ENCODE measurements at regions not wholly inside any gene's neighbourhood (a gene's known extent, or its start where the extent isn't known, plus 50 kb on each side); places are given as distances from the start of the nearest gene placed in this dataset.

GRCh38 chr19:16016226-16017137 lies 59.8 kb upstream of the TPM4 start:
- no peaks in the 10 kb centered on the region for H3K36me3 ChIP-seq (ENCODE audit: control insufficient read depth, low read depth, low read length)
- H3K4me1 ChIP-seq (ENCODE audit: control insufficient read depth, low read depth, low read length): no peaks in the 10 kb centered on the region
- no peak overlapping the region for H3K9ac ChIP-seq (ENCODE audit: low read length)
- H3K9me3 ChIP-seq (ENCODE audit: control insufficient read depth, low read depth, low read length): peaks cover 49% of the 10 kb centered on the region
- no peak overlapping the region for H3K27ac ChIP-seq (ENCODE audit: low read length)
- no peak overlapping the region for H3K4me3 ChIP-seq (ENCODE audit: low read length)
- H3K27me3 ChIP-seq (ENCODE audit: control insufficient read depth, insufficient read depth, low read length): no peaks in the 10 kb centered on the region

- no peaks in the 10 kb centered on the region for H3K4me1 ChIP-seq (ENCODE audit: control insufficient read depth, low read depth, low read length)
- no peak overlapping the region for H3K4me3 ChIP-seq (ENCODE audit: low read length)
- H3K27ac ChIP-seq (ENCODE audit: low read length): no peak overlapping the region
- H3K27me3 ChIP-seq (ENCODE audit: control insufficient read depth, insufficient read depth, low read length): no peaks in the 10 kb centered on the region
- H3K9ac ChIP-seq (ENCODE audit: low read length): no peak overlapping the region
- H3K36me3 ChIP-seq (ENCODE audit: control insufficient read depth, low read depth, low read length): no peaks in the 10 kb centered on the region
- peaks cover 45% of the 10 kb centered on the region for H3K9me3 ChIP-seq (ENCODE audit: control insufficient read depth, low read depth, low read length)
Observed at GRCh38 chr19:16017138-16017490, 59.2 kb upstream of the TPM4 start.

DNA sequence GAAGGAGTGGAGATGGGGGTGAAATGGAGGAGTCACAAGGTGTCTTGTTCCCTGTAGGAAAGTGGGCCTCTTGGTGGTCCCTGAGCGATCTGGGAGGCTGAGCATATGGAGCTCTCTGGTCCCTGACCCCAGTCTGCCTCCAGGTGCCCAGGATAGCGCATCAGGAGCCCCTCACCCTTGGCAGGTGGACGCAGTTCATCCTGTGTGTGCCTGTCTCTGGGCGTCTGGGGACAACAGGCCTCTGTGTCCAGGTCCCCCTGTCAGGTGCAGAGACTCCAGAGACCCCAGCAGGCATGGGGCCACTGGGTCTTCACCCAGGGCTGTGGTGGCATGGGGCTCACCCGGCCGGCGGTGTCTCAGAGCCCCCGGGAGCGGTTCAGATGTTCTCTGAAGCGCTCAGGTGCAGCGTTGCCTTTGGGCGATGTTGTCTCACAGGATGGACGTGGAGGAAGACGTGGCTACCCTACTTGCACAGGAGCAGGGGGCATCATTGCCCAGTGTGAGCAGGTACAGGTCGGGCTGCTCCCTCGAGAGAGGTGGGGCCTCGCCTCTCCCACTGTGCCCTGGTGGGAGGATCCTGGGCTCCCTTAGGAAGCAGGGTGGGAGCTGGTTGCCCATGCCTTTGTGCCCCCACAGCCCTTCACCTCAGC lies 58.1 kb upstream of the TPM4 start:
- peaks cover 43% of the 10 kb centered on the region for H3K9me3 ChIP-seq (ENCODE audit: control insufficient read depth, low read depth, low read length)
- no peak overlapping the region for H3K4me3 ChIP-seq (ENCODE audit: low read length)
- H3K4me1 ChIP-seq (ENCODE audit: control insufficient read depth, low read depth, low read length): no peaks in the 10 kb centered on the region
- H3K9ac ChIP-seq (ENCODE audit: low read length): no peak overlapping the region
- H3K27me3 ChIP-seq (ENCODE audit: control insufficient read depth, insufficient read depth, low read length): no peaks in the 10 kb centered on the region
- no peaks in the 10 kb centered on the region for H3K36me3 ChIP-seq (ENCODE audit: control insufficient read depth, low read depth, low read length)
- no peak overlapping the region for H3K27ac ChIP-seq (ENCODE audit: low read length)

- Histone ChIP-seq H3K4me3 (ENCODE audit: low read length) (no peak overlapping the region), H3K36me3 (ENCODE audit: control insufficient read depth, low read depth, low read length) (no peaks in the 10 kb centered on the region), H3K4me1 (ENCODE audit: control insufficient read depth, low read depth, low read length) (no peaks in the 10 kb centered on the region), H3K9ac (ENCODE audit: low read length) (no peak overlapping the region), H3K27me3 (ENCODE audit: control insufficient read depth, insufficient read depth, low read length) (no peaks in the 10 kb centered on the region), H3K9me3 (ENCODE audit: control insufficient read depth, low read depth, low read length) (peaks cover 44% of the 10 kb centered on the region), H3K27ac (ENCODE audit: low read length) (no peak overlapping the region)
Observed at GRCh38 chr19:16018801-16019551, 57.3 kb upstream of the TPM4 start.

GRCh38 chr19:16019691-16020448 lies 56.4 kb upstream of the TPM4 start:
- no peaks in the 10 kb centered on the region for H3K4me1 ChIP-seq (ENCODE audit: control insufficient read depth, low read depth, low read length)
- no peak overlapping the region for H3K4me3 ChIP-seq (ENCODE audit: low read length)
- no peak overlapping the region for H3K9ac ChIP-seq (ENCODE audit: low read length)
- H3K27ac ChIP-seq (ENCODE audit: low read length): no peak overlapping the region
- peaks cover 40% of the 10 kb centered on the region for H3K9me3 ChIP-seq (ENCODE audit: control insufficient read depth, low read depth, low read length)
- H3K36me3 ChIP-seq (ENCODE audit: control insufficient read depth, low read depth, low read length): no peaks in the 10 kb centered on the region
- no peaks in the 10 kb centered on the region for H3K27me3 ChIP-seq (ENCODE audit: control insufficient read depth, insufficient read depth, low read length)

- H3K27me3 ChIP-seq (ENCODE audit: control insufficient read depth, insufficient read depth, low read length): no peaks in the 10 kb centered on the region
Observed at GRCh38 chr19:16021796-16022195, 54.5 kb upstream of the TPM4 start.

DNA sequence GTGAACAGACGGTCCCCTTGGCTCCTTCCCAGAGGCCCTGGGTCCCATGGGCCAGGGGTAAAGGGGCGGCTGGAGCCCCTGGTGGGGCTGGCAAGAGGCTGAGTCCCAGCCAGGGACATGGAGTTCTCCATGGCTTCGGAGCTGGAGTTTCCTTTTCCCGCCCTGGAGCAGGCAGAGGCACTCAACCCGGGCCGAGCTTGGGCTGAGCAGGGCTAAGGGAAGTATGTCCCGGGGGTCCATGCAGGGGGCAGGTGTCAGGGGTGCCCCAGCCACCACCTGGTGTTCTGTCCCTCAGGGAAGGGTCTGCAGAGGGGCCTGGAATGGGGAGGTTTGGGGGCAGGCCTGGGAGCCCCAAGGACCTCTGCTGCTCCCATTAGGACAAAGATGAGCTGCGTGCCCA lies 54.0 kb upstream of the TPM4 start:
- H3K27ac ChIP-seq (ENCODE audit: low read length): no peak overlapping the region
- no peak overlapping the region for H3K4me3 ChIP-seq (ENCODE audit: low read length)
- H3K9ac ChIP-seq (ENCODE audit: low read length): no peak overlapping the region
- no peaks in the 10 kb centered on the region for H3K4me1 ChIP-seq (ENCODE audit: control insufficient read depth, low read depth, low read length)
- no peaks in the 10 kb centered on the region for H3K27me3 ChIP-seq (ENCODE audit: control insufficient read depth, insufficient read depth, low read length)
- H3K36me3 ChIP-seq (ENCODE audit: control insufficient read depth, low read depth, low read length): no peaks in the 10 kb centered on the region
- peaks cover 28% of the 10 kb centered on the region for H3K9me3 ChIP-seq (ENCODE audit: control insufficient read depth, low read depth, low read length)

More at GRCh38 chr19:16021796-16022195, 54.5 kb upstream of the TPM4 start:
- no peak overlapping the region for H3K9ac ChIP-seq (ENCODE audit: low read length)
- peaks cover 33% of the 10 kb centered on the region for H3K9me3 ChIP-seq (ENCODE audit: control insufficient read depth, low read depth, low read length)
- no peak overlapping the region for H3K27ac ChIP-seq (ENCODE audit: low read length)
- H3K4me1 ChIP-seq (ENCODE audit: control insufficient read depth, low read depth, low read length): no peaks in the 10 kb centered on the region
- no peak overlapping the region for H3K4me3 ChIP-seq (ENCODE audit: low read length)
- no peaks in the 10 kb centered on the region for H3K36me3 ChIP-seq (ENCODE audit: control insufficient read depth, low read depth, low read length)

DNA sequence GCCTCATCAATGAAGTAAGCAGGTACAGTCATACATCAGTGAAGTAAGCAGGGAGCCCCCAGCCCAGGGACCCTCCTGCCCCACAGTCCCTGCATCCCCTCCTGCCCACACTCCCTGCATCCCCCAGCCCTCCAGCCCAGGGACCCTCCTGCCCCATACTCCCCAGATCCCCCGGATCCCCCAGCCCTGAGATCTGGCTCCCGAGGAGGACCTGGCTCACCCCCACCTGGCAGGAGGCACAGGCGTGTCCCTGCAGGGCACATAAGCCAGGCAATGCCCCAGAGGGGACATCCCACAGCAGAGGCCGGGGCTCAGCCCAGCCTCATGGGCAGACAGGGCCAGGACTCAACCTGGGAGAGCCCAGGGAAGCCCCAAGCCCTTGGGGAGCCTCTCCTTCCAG lies 53.6 kb upstream of the TPM4 start:
- Histone ChIP-seq H3K36me3 (ENCODE audit: control insufficient read depth, low read depth, low read length) (no peaks in the 10 kb centered on the region), H3K9me3 (ENCODE audit: control insufficient read depth, low read depth, low read length) (peaks cover 24% of the 10 kb centered on the region), H3K4me3 (ENCODE audit: low read length) (no peak overlapping the region), H3K27me3 (ENCODE audit: control insufficient read depth, insufficient read depth, low read length) (no peaks in the 10 kb centered on the region), H3K27ac (ENCODE audit: low read length) (no peak overlapping the region), H3K9ac (ENCODE audit: low read length) (no peak overlapping the region), H3K4me1 (ENCODE audit: control insufficient read depth, low read depth, low read length) (no peaks in the 10 kb centered on the region)

GRCh38 chr19:16023146-16023915 lies 53.0 kb upstream of the TPM4 start:
- Histone ChIP-seq H3K4me1 (ENCODE audit: control insufficient read depth, low read depth, low read length) (no peaks in the 10 kb centered on the region), H3K27me3 (ENCODE audit: control insufficient read depth, insufficient read depth, low read length) (no peaks in the 10 kb centered on the region), H3K27ac (ENCODE audit: low read length) (no peak overlapping the region), H3K36me3 (ENCODE audit: control insufficient read depth, low read depth, low read length) (no peaks in the 10 kb centered on the region), H3K4me3 (ENCODE audit: low read length) (no peak overlapping the region), H3K9ac (ENCODE audit: low read length) (no peak overlapping the region), H3K9me3 (ENCODE audit: control insufficient read depth, low read depth, low read length) (peaks cover 20% of the 10 kb centered on the region)

DNA sequence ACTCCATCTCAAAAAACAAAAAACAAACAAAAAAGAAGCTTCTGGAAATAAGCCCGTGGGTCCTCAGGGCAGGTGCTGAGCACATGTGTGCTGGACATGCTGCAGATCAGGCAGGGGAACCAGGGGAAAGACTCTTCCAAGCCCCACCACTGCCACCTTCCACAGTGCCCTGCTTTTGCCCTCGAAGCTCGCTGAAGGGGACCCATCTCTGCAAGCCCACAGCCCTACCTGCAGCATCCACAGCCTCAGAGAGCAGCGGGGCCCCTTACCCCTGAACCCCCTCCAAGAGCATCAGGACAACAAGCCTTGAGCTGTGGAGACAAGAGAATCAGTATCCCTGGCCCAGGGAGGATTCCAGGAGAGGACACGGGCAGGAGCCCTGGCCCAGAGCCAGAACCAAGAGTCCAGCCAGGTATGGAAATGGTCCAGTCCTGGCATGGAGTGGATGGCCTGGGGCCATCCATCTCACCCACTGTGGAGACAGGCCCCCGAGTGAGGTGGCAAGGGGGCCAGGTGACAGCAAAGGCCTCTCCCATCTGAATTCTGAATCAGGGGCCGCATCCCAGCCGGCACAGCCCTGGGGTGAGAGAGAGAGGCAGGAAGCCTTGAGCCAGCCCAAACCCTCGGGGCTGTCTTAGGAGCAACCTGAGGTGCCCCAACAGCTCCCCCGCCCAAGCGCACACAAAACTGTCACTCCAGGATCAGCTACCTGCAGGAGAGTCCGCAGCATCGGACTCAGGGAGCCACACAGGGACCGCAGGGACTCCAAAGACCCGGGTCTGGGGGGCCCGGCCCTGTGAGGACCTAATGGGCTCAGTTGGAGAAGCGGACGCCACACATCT lies 51.8 kb upstream of the TPM4 start:
- peaks cover 13% of the 10 kb centered on the region for H3K9me3 ChIP-seq (ENCODE audit: control insufficient read depth, low read depth, low read length)
- H3K4me3 ChIP-seq (ENCODE audit: low read length): no peak overlapping the region

More for the DNA sequence above, 51.8 kb upstream of the TPM4 start:
- no peak overlapping the region for H3K27ac ChIP-seq (ENCODE audit: low read length)
- no peak overlapping the region for H3K9ac ChIP-seq (ENCODE audit: low read length)
- H3K27me3 ChIP-seq (ENCODE audit: control insufficient read depth, insufficient read depth, low read length): no peaks in the 10 kb centered on the region
- no peaks in the 10 kb centered on the region for H3K4me1 ChIP-seq (ENCODE audit: control insufficient read depth, low read depth, low read length)
- no peaks in the 10 kb centered on the region for H3K36me3 ChIP-seq (ENCODE audit: control insufficient read depth, low read depth, low read length)

Measured in iPS-18a (cell line).